ENCODE measurements at regions not wholly inside any gene's neighbourhood (a gene's known extent, or its start where the extent isn't known, plus 50 kb on each side); places are given as distances from the start of the nearest gene placed in this dataset.
"Not testable (repeated sequence)": the region's sequence is repeated elsewhere in the genome, so short reads cannot be mapped to it uniquely, and the experiment has no call there.

GRCh38 chr1:228992044-228992443 lies 256.8 kb downstream of the RHOU start:
- no peak for DNase-seq

GRCh38 chr1:228992907-228993535 lies 257.7 kb downstream of the RHOU start:
- no peak for DNase-seq

GRCh38 chr1:228994676-228995594 lies 259.7 kb downstream of the RHOU start:
- peak; percentile 67 for DNase-seq

- no peak for DNase-seq
These were observed 261.0 kb downstream of the RHOU start for GRCh38 chr1:228996281-228996680.

- DNase-seq = no peak
These were observed 262.5 kb downstream of the RHOU start for GRCh38 chr1:228997721-228998144.

GRCh38 chr1:228998179-228998578 lies 262.9 kb downstream of the RHOU start:
- DNase-seq = peak; percentile 19

GRCh38 chr1:228999446-229000170 lies 264.3 kb downstream of the RHOU start:
- DNase-seq = peak; percentile 87

GRCh38 chr1:229000187-229000586 lies 264.9 kb downstream of the RHOU start:
- DNase-seq = no peak

- no peak for DNase-seq
These were observed 266.3 kb downstream of the RHOU start for GRCh38 chr1:229001467-229002011.

- no peak for DNase-seq
These were observed 266.8 kb downstream of the RHOU start for GRCh38 chr1:229002037-229002436.

- no peak for DNase-seq
These were observed 267.2 kb downstream of the RHOU start for GRCh38 chr1:229002451-229002960.

GRCh38 chr1:229003233-229004031 lies 267.5 kb upstream of the RAB4A start:
- no peak for DNase-seq

GRCh38 chr1:229004066-229004833 lies 266.7 kb upstream of the RAB4A start:
- DNase-seq = no peak

- DNase-seq = no peak
These were observed 265.8 kb upstream of the RAB4A start for GRCh38 chr1:229005097-229005496.

- no peak for DNase-seq
These were observed 265.4 kb upstream of the RAB4A start for GRCh38 chr1:229005556-229005955.

- DNase-seq = no peak
These were observed 264.6 kb upstream of the RAB4A start for GRCh38 chr1:229006121-229006870.

GRCh38 chr1:229007167-229007566 lies 263.7 kb upstream of the RAB4A start:
- DNase-seq = no peak

GRCh38 chr1:229007701-229008100 lies 263.2 kb upstream of the RAB4A start:
- no peak for DNase-seq

GRCh38 chr1:229008347-229008746 lies 262.6 kb upstream of the RAB4A start:
- DNase-seq = not testable (repeated sequence)

GRCh38 chr1:229011022-229011421 lies 259.9 kb upstream of the RAB4A start:
- no peak for DNase-seq

Measured in skin of body (tissue), 1 donor.